ENCODE measurements at regions not wholly inside any gene's neighbourhood (a gene's known extent, or its start where the extent isn't known, plus 50 kb on each side); places are given as distances from the start of the nearest gene placed in this dataset.

DNA sequence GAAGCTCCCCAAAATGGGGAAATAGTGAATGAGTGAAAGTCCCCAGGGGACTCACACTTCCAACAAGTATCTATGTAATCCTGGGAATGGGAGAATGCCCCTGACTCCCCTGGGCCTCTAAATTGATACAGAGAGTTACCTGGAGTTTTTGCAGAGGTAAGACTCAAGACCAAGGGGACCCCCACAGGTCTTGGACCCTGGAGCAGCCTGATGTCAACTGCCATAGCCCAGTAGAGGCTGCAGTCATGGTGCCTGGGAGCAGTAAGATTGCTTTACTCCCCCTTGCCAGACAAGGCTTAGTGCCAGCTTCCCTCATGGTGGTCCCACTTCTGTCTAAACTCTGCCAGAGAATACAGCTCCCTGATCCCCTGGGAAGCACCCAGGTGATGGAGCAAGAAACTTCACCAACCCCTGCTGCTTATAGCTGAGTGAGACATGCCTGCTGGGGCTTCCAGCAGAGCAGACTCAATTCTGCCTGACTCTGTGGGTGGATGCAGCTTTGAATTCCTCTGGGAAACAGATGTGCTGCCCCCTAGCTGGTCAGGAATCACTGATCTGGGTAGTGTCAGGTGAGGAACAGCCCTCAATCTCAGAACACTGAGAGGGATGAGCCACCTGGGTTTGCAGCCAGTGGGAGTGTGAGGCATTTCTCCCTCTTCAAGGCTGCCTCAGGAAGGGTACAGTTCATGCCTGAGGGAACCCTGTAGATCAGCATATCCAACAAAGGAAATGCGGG lies 485.9 kb downstream of the NSUN3 start:
- TF ChIP-seq, protein P1, sequence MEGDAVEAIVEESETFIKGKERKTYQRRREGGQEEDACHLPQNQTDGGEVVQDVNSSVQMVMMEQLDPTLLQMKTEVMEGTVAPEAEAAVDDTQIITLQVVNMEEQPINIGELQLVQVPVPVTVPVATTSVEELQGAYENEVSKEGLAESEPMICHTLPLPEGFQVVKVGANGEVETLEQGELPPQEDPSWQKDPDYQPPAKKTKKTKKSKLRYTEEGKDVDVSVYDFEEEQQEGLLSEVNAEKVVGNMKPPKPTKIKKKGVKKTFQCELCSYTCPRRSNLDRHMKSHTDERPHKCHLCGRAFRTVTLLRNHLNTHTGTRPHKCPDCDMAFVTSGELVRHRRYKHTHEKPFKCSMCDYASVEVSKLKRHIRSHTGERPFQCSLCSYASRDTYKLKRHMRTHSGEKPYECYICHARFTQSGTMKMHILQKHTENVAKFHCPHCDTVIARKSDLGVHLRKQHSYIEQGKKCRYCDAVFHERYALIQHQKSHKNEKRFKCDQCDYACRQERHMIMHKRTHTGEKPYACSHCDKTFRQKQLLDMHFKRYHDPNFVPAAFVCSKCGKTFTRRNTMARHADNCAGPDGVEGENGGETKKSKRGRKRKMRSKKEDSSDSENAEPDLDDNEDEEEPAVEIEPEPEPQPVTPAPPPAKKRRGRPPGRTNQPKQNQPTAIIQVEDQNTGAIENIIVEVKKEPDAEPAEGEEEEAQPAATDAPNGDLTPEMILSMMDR (IDR thresholded peaks at IDR 0.05 in 2 of 3, conservative IDR thresholded peaks at IDR 0.05 in 1 of 3; ENCODE audit: borderline replicate concordance in 1 of 3, insufficient read depth in 1 of 3, low read depth in 2 of 3, low read length in 2 of 3): no peak
- TF ChIP-seq SRF (IDR thresholded peaks at IDR 0.05; ENCODE audit: low read depth): no peak
- TF ChIP-seq EGR1 (IDR thresholded peaks at IDR 0.05; ENCODE audit: low read depth): no peak
- TF ChIP-seq, protein P2, sequence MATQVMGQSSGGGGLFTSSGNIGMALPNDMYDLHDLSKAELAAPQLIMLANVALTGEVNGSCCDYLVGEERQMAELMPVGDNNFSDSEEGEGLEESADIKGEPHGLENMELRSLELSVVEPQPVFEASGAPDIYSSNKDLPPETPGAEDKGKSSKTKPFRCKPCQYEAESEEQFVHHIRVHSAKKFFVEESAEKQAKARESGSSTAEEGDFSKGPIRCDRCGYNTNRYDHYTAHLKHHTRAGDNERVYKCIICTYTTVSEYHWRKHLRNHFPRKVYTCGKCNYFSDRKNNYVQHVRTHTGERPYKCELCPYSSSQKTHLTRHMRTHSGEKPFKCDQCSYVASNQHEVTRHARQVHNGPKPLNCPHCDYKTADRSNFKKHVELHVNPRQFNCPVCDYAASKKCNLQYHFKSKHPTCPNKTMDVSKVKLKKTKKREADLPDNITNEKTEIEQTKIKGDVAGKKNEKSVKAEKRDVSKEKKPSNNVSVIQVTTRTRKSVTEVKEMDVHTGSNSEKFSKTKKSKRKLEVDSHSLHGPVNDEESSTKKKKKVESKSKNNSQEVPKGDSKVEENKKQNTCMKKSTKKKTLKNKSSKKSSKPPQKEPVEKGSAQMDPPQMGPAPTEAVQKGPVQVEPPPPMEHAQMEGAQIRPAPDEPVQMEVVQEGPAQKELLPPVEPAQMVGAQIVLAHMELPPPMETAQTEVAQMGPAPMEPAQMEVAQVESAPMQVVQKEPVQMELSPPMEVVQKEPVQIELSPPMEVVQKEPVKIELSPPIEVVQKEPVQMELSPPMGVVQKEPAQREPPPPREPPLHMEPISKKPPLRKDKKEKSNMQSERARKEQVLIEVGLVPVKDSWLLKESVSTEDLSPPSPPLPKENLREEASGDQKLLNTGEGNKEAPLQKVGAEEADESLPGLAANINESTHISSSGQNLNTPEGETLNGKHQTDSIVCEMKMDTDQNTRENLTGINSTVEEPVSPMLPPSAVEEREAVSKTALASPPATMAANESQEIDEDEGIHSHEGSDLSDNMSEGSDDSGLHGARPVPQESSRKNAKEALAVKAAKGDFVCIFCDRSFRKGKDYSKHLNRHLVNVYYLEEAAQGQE (IDR thresholded peaks at IDR 0.05; ENCODE audit: low read depth): no peak
- TF ChIP-seq TCF7L2 (IDR thresholded peaks at IDR 0.05; ENCODE audit: borderline replicate concordance, extremely low read depth, insufficient read depth, insufficient read length): no peak
